Immature natural killer cell (primary cell): ENCODE measurements at regions not wholly inside any gene's neighbourhood (a gene's known extent, or its start where the extent isn't known, plus 50 kb on each side); places are given as distances from the start of the nearest gene placed in this dataset.
"Not testable (repeated sequence)": the region's sequence is repeated elsewhere in the genome, so short reads cannot be mapped to it uniquely, and the experiment has no call there.

Experiments
- DNase-seq, 3 donors: peaks; one replicate each; pipeline ENCODE4 v3.0.0; 2022; ENCODE audit warnings: mixed read lengths in 1 of 3
- H3K27ac Mint-ChIP-seq, 6 donors: one replicate each; pipeline ENCODE4 v1.8.0; 2020; ENCODE audit warnings: mixed read lengths in 6 of 6, mild to moderate bottlenecking in 5 of 6, inconsistent platforms in 4 of 6, moderate library complexity in 3 of 6
- H3K27me3 Mint-ChIP-seq, 3 donors: one replicate each; pipeline ENCODE4 v1.8.0; 2020 to 2021; ENCODE audit warnings: low read depth in 3 of 3, mild to moderate bottlenecking in 3 of 3, mixed read lengths in 3 of 3, moderate library complexity in 3 of 3, inconsistent platforms in 1 of 3
- H3K36me3 Mint-ChIP-seq, 3 donors: one replicate each; pipeline ENCODE4 v1.8.0; 2020; ENCODE audit warnings: mixed read lengths in 3 of 3, inconsistent platforms in 2 of 3, mild to moderate bottlenecking in 2 of 3
- H3K4me1 Mint-ChIP-seq, 2 donors: one replicate each; pipeline ENCODE4 v1.8.0; 2020; ENCODE audit warnings: inconsistent platforms in 2 of 2, mild to moderate bottlenecking in 2 of 2, mixed read lengths in 2 of 2, moderate library complexity in 1 of 2
- H3K4me3 Mint-ChIP-seq, 5 donors: one replicate each; pipeline ENCODE4 v1.8.0; 2020; ENCODE audit warnings: mild to moderate bottlenecking in 5 of 5, mixed read lengths in 5 of 5, inconsistent platforms in 3 of 5, moderate library complexity in 3 of 5
- H3K9me3 Mint-ChIP-seq, 6 donors: one replicate each; pipeline ENCODE4 v1.8.0; 2020; ENCODE audit warnings: mild to moderate bottlenecking in 6 of 6, mixed read lengths in 6 of 6, inconsistent platforms in 4 of 6, moderate library complexity in 3 of 6

DNA sequence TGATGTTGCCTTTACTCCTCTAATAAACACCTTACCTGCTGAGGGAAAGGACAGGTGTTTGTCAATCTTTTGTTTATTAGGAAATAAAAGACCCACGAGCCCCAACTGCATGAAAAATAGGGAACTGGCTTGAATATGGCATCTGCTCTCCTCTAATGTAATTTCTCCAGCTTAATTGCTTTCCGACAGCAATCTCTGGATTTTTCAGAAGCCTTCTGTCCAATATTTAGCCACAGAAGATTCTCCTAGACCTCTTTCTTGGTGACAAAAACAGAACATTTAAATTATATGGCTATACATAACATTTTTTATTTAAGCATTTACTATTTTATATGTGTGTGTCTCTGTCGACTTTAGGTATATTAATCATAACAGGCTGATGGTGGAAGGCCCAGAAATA is 317.4 kb upstream of the ADARB2 start:
- Mint-ChIP-seq H3K4me1 (no peaks in the 10 kb centered on the region), H3K9me3 (no peaks in the 10 kb centered on the region), H3K27ac (no peak overlapping the region), H3K27me3 (peaks cover 0 to 1% (median 0%) of the 10 kb centered on the region in 3 donors), H3K36me3 (no peaks in the 10 kb centered on the region), H3K4me3 (no peak overlapping the region)
- no peak for DNase-seq

DNA sequence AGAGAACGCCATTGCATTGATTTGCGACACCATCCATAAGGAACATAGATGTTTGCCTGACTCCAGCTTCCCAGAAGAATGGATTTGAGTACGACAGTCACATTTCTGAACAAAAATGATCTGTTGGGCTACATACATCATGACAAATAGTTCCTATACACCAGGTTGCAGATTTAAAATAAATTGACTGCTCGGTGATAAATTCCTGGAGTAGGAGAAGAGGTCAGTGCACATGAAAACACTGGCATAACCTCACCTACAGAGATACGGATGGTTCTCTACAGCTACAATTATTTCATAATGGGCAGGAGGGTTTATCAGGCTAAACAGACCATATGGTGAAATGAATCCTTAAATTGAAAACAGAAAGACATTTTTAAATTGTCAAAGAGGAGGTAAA is 316.5 kb upstream of the ADARB2 start:
- no peaks in the 10 kb centered on the region for H3K4me1 Mint-ChIP-seq
- H3K27ac Mint-ChIP-seq = no peak overlapping the region
- no peak for DNase-seq
- no peaks in the 10 kb centered on the region for H3K36me3 Mint-ChIP-seq
- H3K4me3 Mint-ChIP-seq = no peak overlapping the region
- no peaks in the 10 kb centered on the region for H3K9me3 Mint-ChIP-seq
- peaks cover 0 to 1% (median 0%) of the 10 kb centered on the region in 3 donors for H3K27me3 Mint-ChIP-seq

- H3K4me1 Mint-ChIP-seq = no peaks in the 10 kb centered on the region
- H3K36me3 Mint-ChIP-seq = no peaks in the 10 kb centered on the region
- DNase-seq = no peak
- H3K9me3 Mint-ChIP-seq = no peaks in the 10 kb centered on the region
- peaks cover 0 to 1% (median 0%) of the 10 kb centered on the region in 3 donors for H3K27me3 Mint-ChIP-seq
- H3K4me3 Mint-ChIP-seq = no peak overlapping the region
- H3K27ac Mint-ChIP-seq = no peak overlapping the region
Observed at GRCh38 chr10:2051108-2051507, 313.8 kb upstream of the ADARB2 start.

- Mint-ChIP-seq H3K9me3 (no peaks in the 10 kb centered on the region), H3K27ac (no peak overlapping the region), H3K4me3 (no peak overlapping the region), H3K4me1 (no peaks in the 10 kb centered on the region), H3K27me3 (peaks cover 0 to 1% (median 0%) of the 10 kb centered on the region in 3 donors), H3K36me3 (no peaks in the 10 kb centered on the region)
- no peak for DNase-seq
Observed at GRCh38 chr10:2049560-2049959, 312.2 kb upstream of the ADARB2 start.

DNA sequence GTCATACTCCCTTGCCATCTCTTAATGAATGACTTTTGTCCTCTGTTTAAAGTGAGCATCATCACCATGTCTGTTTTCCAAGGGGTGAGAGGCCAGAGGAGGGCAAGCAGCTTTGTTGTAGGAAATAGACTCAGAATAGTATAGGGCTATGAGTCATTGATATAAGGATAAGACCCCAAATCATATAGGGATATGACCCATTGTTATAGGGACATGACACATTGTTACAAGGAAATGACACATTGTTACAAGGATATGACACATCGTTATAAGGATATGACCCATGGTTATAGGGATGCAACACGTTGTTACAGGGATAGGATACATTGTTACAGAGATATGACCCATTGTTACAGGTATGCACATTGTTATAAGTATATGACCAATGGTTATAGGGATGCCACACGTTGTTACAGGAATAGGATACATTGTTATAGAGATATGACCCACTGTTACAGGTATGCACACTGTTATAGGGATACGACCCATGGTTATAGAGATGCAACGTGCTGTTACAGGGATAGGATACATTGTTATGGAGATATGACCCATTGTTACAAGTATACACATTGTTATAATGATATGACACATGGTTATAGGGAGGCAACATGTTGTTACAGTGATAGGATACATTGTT is 311.1 kb upstream of the ADARB2 start:
- peaks cover 0 to 1% (median 0%) of the 10 kb centered on the region in 3 donors for H3K27me3 Mint-ChIP-seq
- H3K36me3 Mint-ChIP-seq = no peaks in the 10 kb centered on the region
- H3K27ac Mint-ChIP-seq = no peak overlapping the region
- no peaks in the 10 kb centered on the region for H3K4me1 Mint-ChIP-seq
- H3K9me3 Mint-ChIP-seq = no peaks in the 10 kb centered on the region
- no peak overlapping the region for H3K4me3 Mint-ChIP-seq
- DNase-seq = no peak

GRCh38 chr10:2047679-2048078 is 310.4 kb upstream of the ADARB2 start:
- no peaks in the 10 kb centered on the region for H3K36me3 Mint-ChIP-seq
- H3K4me3 Mint-ChIP-seq = no peak overlapping the region
- H3K27me3 Mint-ChIP-seq = peaks cover 0 to 3% (median 0%) of the 10 kb centered on the region in 3 donors
- no peaks in the 10 kb centered on the region for H3K9me3 Mint-ChIP-seq
- no peak for DNase-seq
- no peak overlapping the region for H3K27ac Mint-ChIP-seq
- H3K4me1 Mint-ChIP-seq = no peaks in the 10 kb centered on the region

- Mint-ChIP-seq H3K27me3 (peaks cover 0 to 3% (median 0%) of the 10 kb centered on the region in 3 donors), H3K4me1 (no peaks in the 10 kb centered on the region), H3K9me3 (no peaks in the 10 kb centered on the region), H3K27ac (no peak overlapping the region), H3K36me3 (no peaks in the 10 kb centered on the region), H3K4me3 (no peak overlapping the region)
- no peak for DNase-seq
Observed at GRCh38 chr10:2043379-2043778, 306.1 kb upstream of the ADARB2 start.

DNA sequence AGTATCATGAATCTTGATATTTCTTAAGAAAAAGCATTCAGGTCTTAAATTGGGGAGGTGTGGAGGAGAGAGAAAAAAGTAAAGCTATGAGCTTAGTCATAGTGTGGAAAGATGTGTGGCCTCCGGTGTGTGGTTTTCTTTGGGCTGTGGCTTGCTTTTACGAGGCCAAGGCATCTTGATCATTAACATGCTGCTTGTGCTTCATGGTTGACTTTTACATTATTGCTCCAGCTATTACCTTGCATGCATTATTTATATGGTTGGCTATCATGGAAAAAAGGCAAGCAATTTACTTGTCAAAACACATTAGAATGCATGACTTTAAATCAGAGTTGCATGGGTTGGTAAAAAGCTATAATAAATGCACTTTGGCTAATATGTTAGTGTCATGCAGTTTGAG is 300.7 kb upstream of the ADARB2 start:
- Mint-ChIP-seq H3K27ac (no peak overlapping the region), H3K27me3 (peaks cover 0 to 5% (median 0%) of the 10 kb centered on the region in 3 donors), H3K4me3 (no peak overlapping the region), H3K36me3 (peaks cover 0 to 3% (median 0%) of the 10 kb centered on the region in 3 donors), H3K9me3 (peaks cover 0 to 6% (median 2%) of the 10 kb centered on the region in 6 donors), H3K4me1 (no peaks in the 10 kb centered on the region)
- no peak for DNase-seq

DNA sequence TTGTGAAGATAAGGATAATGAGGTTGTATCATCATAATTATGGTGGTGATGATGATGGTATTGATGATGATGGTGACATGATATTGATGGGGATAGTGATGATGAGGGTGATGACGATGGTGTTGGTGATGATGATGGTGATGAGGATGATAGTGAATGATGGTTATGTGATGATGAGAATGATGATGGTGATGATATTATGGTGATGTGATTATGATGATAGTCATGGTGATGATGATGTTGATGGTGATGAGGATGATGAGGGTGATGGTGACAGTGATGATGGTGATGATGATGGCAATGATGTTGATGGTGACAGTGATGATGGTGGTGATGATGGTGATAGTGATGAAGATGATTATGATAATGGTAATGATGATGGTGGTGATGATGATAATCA is 299.9 kb upstream of the ADARB2 start:
- H3K27me3 Mint-ChIP-seq = peaks cover 0 to 5% (median 0%) of the 10 kb centered on the region in 3 donors
- no peak for DNase-seq
- no peak overlapping the region for H3K27ac Mint-ChIP-seq
- H3K9me3 Mint-ChIP-seq = peaks cover 0 to 6% (median 2%) of the 10 kb centered on the region in 6 donors
- H3K4me1 Mint-ChIP-seq = no peaks in the 10 kb centered on the region
- peaks cover 0 to 3% (median 0%) of the 10 kb centered on the region in 3 donors for H3K36me3 Mint-ChIP-seq
- H3K4me3 Mint-ChIP-seq = no peak overlapping the region

DNA sequence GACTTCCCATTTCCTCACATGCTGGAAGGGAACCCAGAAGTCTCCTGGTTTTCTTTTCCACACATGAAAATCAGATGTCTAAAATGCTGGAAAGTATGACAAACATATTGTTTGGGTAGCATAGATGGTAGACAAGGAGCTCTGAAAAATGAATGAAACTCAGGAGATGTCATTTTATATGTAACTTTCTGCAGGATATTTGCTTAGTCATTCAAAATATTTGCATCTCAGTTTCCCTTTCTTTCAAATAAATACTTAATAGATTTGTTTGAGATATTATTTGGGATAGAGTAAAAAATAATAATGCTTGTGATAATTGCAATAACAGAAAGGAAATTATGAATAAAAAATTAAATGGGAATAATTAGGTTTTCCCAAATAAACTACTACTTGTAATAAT is 298.9 kb upstream of the ADARB2 start:
- Mint-ChIP-seq H3K4me1 (no peaks in the 10 kb centered on the region), H3K36me3 (peaks cover 0 to 3% (median 0%) of the 10 kb centered on the region in 3 donors), H3K4me3 (no peak overlapping the region), H3K27ac (no peak overlapping the region), H3K27me3 (peaks cover 0 to 5% (median 0%) of the 10 kb centered on the region in 3 donors), H3K9me3 (peaks cover 0 to 6% (median 2%) of the 10 kb centered on the region in 6 donors)
- DNase-seq = no peak

DNA sequence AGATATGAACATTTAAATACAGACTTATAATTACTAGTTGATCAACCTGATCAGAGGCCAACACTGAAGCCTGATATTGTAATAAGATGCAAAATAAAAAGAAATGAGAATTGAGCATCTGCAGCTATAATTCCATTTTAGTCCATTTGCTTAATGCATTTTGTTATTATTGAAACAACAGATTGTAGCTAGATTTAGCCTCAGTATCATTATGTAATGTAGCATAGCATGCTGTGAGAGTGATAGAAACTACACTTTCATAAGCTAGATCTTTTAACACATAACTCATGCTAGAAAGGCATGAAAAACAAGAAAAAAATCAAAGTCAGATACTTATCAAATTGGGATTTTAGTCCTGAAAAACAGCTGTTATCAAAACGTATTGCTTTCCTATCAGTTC is 292.7 kb upstream of the ADARB2 start:
- H3K4me3 Mint-ChIP-seq = no peak overlapping the region
- H3K9me3 Mint-ChIP-seq = peaks cover 0 to 3% (median under 1%) of the 10 kb centered on the region in 6 donors
- H3K36me3 Mint-ChIP-seq = no peaks in the 10 kb centered on the region
- peaks cover 0 to 2% (median 0%) of the 10 kb centered on the region in 3 donors for H3K27me3 Mint-ChIP-seq
- no peak overlapping the region for H3K27ac Mint-ChIP-seq
- H3K4me1 Mint-ChIP-seq = no peaks in the 10 kb centered on the region
- no peak for DNase-seq

GRCh38 chr10:2026936-2027335 is 289.6 kb upstream of the ADARB2 start:
- no peak overlapping the region for H3K4me3 Mint-ChIP-seq
- no peak for DNase-seq
- H3K27me3 Mint-ChIP-seq = peaks cover 0 to 2% (median 0%) of the 10 kb centered on the region in 3 donors
- no peaks in the 10 kb centered on the region for H3K36me3 Mint-ChIP-seq
- H3K27ac Mint-ChIP-seq = no peak overlapping the region
- H3K4me1 Mint-ChIP-seq = no peaks in the 10 kb centered on the region
- H3K9me3 Mint-ChIP-seq = no peaks in the 10 kb centered on the region

GRCh38 chr10:2024750-2025149 is 287.4 kb upstream of the ADARB2 start:
- not testable (repeated sequence) for H3K36me3 Mint-ChIP-seq, H3K4me1 Mint-ChIP-seq, H3K27me3 Mint-ChIP-seq, H3K4me3 Mint-ChIP-seq, DNase-seq, H3K27ac Mint-ChIP-seq, H3K9me3 Mint-ChIP-seq

- no peaks in the 10 kb centered on the region for H3K36me3 Mint-ChIP-seq
- H3K9me3 Mint-ChIP-seq = peaks cover 0 to 2% (median 0%) of the 10 kb centered on the region in 6 donors
- peaks cover 0 to 2% (median 2%) of the 10 kb centered on the region in 3 donors for H3K27me3 Mint-ChIP-seq
- no peak overlapping the region for H3K27ac Mint-ChIP-seq
- H3K4me1 Mint-ChIP-seq = peaks cover 0 to 5% of the 10 kb centered on the region in 2 donors
- DNase-seq = no peak
- no peak overlapping the region for H3K4me3 Mint-ChIP-seq
Observed at GRCh38 chr10:2023687-2024086, 286.4 kb upstream of the ADARB2 start.

GRCh38 chr10:2022401-2022800 is 285.1 kb upstream of the ADARB2 start:
- no peak overlapping the region for H3K27ac Mint-ChIP-seq
- H3K27me3 Mint-ChIP-seq = peaks cover 0 to 2% (median 0%) of the 10 kb centered on the region in 3 donors
- peaks cover 0 to 5% of the 10 kb centered on the region in 2 donors for H3K4me1 Mint-ChIP-seq
- H3K36me3 Mint-ChIP-seq = no peaks in the 10 kb centered on the region
- DNase-seq = no peak
- no peak overlapping the region for H3K4me3 Mint-ChIP-seq
- peaks cover 0 to 2% (median 0%) of the 10 kb centered on the region in 6 donors for H3K9me3 Mint-ChIP-seq
